Esophagus squamous epithelium (tissue), 4 donors: ENCODE measurements at regions not wholly inside any gene's neighbourhood (a gene's known extent, or its start where the extent isn't known, plus 50 kb on each side); places are given as distances from the start of the nearest gene placed in this dataset.

ENCODE experiments used
- CTCF ChIP-seq, 6 experiments: fragments of 450-650 bp in 4 of 6; fragments of 200-600 bp in 2 of 6; sonication (generic) in 2 of 6; IDR thresholded peaks; one replicate each; pipeline ENCODE4 v1.5.1; 2016 to 2019; ENCODE audit warnings: antibody characterized with exemption in 6 of 6, mild to moderate bottlenecking in 4 of 6, moderate library complexity in 4 of 6
- POLR2A ChIP-seq, 4 donors: fragments of 450-650 bp; IDR thresholded peaks; one replicate each; pipeline ENCODE4 v1.6.1; 2017; ENCODE audit warnings: antibody characterized with exemption in 4 of 4, mild to moderate bottlenecking in 4 of 4, moderate library complexity in 3 of 4

- TF ChIP-seq CTCF (IDR thresholded peaks at IDR 0.05) (no peak), POLR2A (IDR thresholded peaks at IDR 0.05) (no peak)
These were observed 660.3 kb downstream of the SI start for GRCh38 chr3:164417955-164418354.
